CD4-positive, alpha-beta T cell treated with Interleukin-2 at 100 ng/mL for 4 hours (primary cell): ENCODE measurements at regions not wholly inside any gene's neighbourhood (a gene's known extent, or its start where the extent isn't known, plus 50 kb on each side); places are given as distances from the start of the nearest gene placed in this dataset.
"Not testable (repeated sequence)": the region's sequence is repeated elsewhere in the genome, so short reads cannot be mapped to it uniquely, and the experiment has no call there.

Source experiments
- DNase-seq: peaks from one replicate; pipeline ENCODE4 v3.0.0-alpha.2; 2020; ENCODE audit warnings: low spot score

- DNase-seq, result no peak
Measured at GRCh38 chr4:65265526-65265925, 404.8 kb downstream of the EPHA5 start.

- DNase-seq, result no peak
Measured at GRCh38 chr4:65259296-65259695, 411.0 kb downstream of the EPHA5 start.

- DNase-seq, result no peak
Measured at GRCh38 chr4:65250916-65251315, 419.4 kb downstream of the EPHA5 start.

GRCh38 chr4:65249111-65249510 is 421.2 kb downstream of the EPHA5 start:
- no peak for DNase-seq

GRCh38 chr4:65242156-65242846 is 428.0 kb downstream of the EPHA5 start:
- no peak for DNase-seq

- DNase-seq, result no peak
Measured at GRCh38 chr4:65241257-65241997, 428.9 kb downstream of the EPHA5 start.

- no peak for DNase-seq
Measured at GRCh38 chr4:65234061-65234460, 436.2 kb downstream of the EPHA5 start.

GRCh38 chr4:65227628-65228027 is 442.7 kb downstream of the EPHA5 start:
- DNase-seq, result no peak

- no peak for DNase-seq
Measured at GRCh38 chr4:65223601-65224000, 446.7 kb downstream of the EPHA5 start.

GRCh38 chr4:65223074-65223473 is 447.2 kb downstream of the EPHA5 start:
- not testable (repeated sequence) for DNase-seq

GRCh38 chr4:65217179-65217578 is 453.1 kb downstream of the EPHA5 start:
- no peak for DNase-seq

GRCh38 chr4:65202853-65203236 is 467.4 kb downstream of the EPHA5 start:
- DNase-seq, result no peak

- DNase-seq, result no peak
Measured at GRCh38 chr4:65202165-65202852, 468.0 kb downstream of the EPHA5 start.

GRCh38 chr4:65195666-65196065 is 474.6 kb downstream of the EPHA5 start:
- no peak for DNase-seq

GRCh38 chr4:65195002-65195401 is 475.3 kb downstream of the EPHA5 start:
- no peak for DNase-seq

- DNase-seq, result no peak
Measured at GRCh38 chr4:65193985-65194384, 476.3 kb downstream of the EPHA5 start.

- DNase-seq, result no peak
Measured at GRCh38 chr4:65190780-65191179, 479.5 kb downstream of the EPHA5 start.

- no peak for DNase-seq
Measured at GRCh38 chr4:65175585-65175984, 494.7 kb downstream of the EPHA5 start.

- no peak for DNase-seq
Measured at GRCh38 chr4:65170768-65171514, 499.3 kb downstream of the EPHA5 start.

GRCh38 chr4:65167719-65168118 is 502.6 kb downstream of the EPHA5 start:
- no peak for DNase-seq

- no peak for DNase-seq
Measured at GRCh38 chr4:65152205-65152604, 518.1 kb downstream of the EPHA5 start.

- no peak for DNase-seq
Measured at GRCh38 chr4:65139998-65140397, 530.3 kb downstream of the EPHA5 start.
